ENCODE measurements at regions not wholly inside any gene's neighbourhood (a gene's known extent, or its start where the extent isn't known, plus 50 kb on each side); places are given as distances from the start of the nearest gene placed in this dataset.

- TF ChIP-seq CTCF (IDR thresholded peaks at IDR 0.05 in 4 of 5, conservative IDR thresholded peaks at IDR 0.05 in 1 of 5) (no peak), POLR2A (IDR thresholded peaks at IDR 0.05) (no peak)
These were observed 104.9 kb upstream of the LHCGR start for GRCh38 chr2:48860380-48860779.

Measured in gastrocnemius medialis (tissue), 4 donors.